PC-9 (cell line): ENCODE measurements at regions not wholly inside any gene's neighbourhood (a gene's known extent, or its start where the extent isn't known, plus 50 kb on each side); places are given as distances from the start of the nearest gene placed in this dataset.

ENCODE experiments used
- CTCF ChIP-seq: fragments of 200-600 bp; sonication (generic); conservative IDR thresholded peaks from 2 replicates; pipeline ENCODE4 v1.6.1; 2017; ENCODE audit warnings: mixed run types, antibody characterized with exemption, mild to moderate bottlenecking, moderate library complexity
- EZH2 ChIP-seq: fragments of 200-600 bp; sonication (generic); IDR thresholded peaks from 2 replicates; pipeline ENCODE4 v1.8.0; 2017; ENCODE audit warnings: antibody characterized with exemption, low read depth

GRCh38 chr5:174583071-174583470 is 141.3 kb upstream of the MSX2 start:
- no peak for TF ChIP-seq CTCF
- TF ChIP-seq EZH2: no peak
